SK-N-SH (cell line): ENCODE measurements at regions not wholly inside any gene's neighbourhood (a gene's known extent, or its start where the extent isn't known, plus 50 kb on each side); places are given as distances from the start of the nearest gene placed in this dataset.

ENCODE experiments used
- CTCF ChIA-PET: fragments of 300-600, 350-600 bp; formaldehyde crosslinking; extraction: SDS; loops from one replicate; lab custom pipeline; 2021; lab: Yijun Ruan, JAX
- POLR2A ChIA-PET: fragments of 350-600 bp; sonication (Branson Sonifier 250); formaldehyde crosslinking; extraction: SDS; loops from one replicate; lab custom pipeline; 2020; ENCODE audit warnings: antibody characterized with exemption, inconsistent platforms; lab: Yijun Ruan, JAX
- DNase-seq: peaks from one replicate; pipeline ENCODE4 v3.0.0; 2012
- H2AFZ ChIP-seq: fragments of 200-600 bp; sonication (generic); 2 replicates; pipeline ENCODE4 v1.8.1; 2016; ENCODE audit warnings: antibody characterized with exemption, mild to moderate bottlenecking, low read depth
- H3F3A ChIP-seq: fragments of 200-600 bp; sonication (generic); replicated peaks from 2 replicates; pipeline ENCODE3; 2016; ENCODE audit warnings: antibody characterized with exemption, mild to moderate bottlenecking; ENCODE audit not compliant: insufficient read depth
- H3K27ac ChIP-seq, 2 experiments: fragments of 200-500 bp in 1 of 2; fragments of 200-600 bp in 1 of 2; sonication (Bioruptor generic) in 1 of 2; sonication (generic), shearing (Covaris generic) in 1 of 2; 2 replicates each; pipeline versions ENCODE4 v1.5.1 to v1.6.1; 2014 to 2016; ENCODE audit warnings: low read depth in 2 of 2, inconsistent platforms in 1 of 2, low read length in 1 of 2, mild to moderate bottlenecking in 1 of 2, mixed read lengths in 1 of 2
- H3K27me3 ChIP-seq: fragments of 200-600 bp; sonication (generic), shearing (Covaris generic); 2 replicates; pipeline ENCODE4 v1.6.1; 2016; ENCODE audit warnings: mixed run types; ENCODE audit not compliant: insufficient read depth
- H3K36me3 ChIP-seq, 2 experiments: fragments of 200-500 bp in 1 of 2; fragments of 200-600 bp in 1 of 2; sonication (Bioruptor generic) in 1 of 2; sonication (generic) in 1 of 2; replicated peaks in 1 of 2; 2 replicates each; pipeline versions ENCODE3 to v1.5.1; 2014 to 2016; ENCODE audit warnings: low read length in 1 of 2, mild to moderate bottlenecking in 1 of 2; ENCODE audit not compliant: insufficient read depth in 2 of 2, control insufficient read depth in 1 of 2
- H3K4me1 ChIP-seq, 2 experiments: fragments of 200-500 bp in 1 of 2; fragments of 200-600 bp in 1 of 2; sonication (Bioruptor generic) in 1 of 2; sonication (generic), shearing (Covaris generic) in 1 of 2; 2 replicates each; pipeline versions ENCODE4 v1.5.1 to v1.6.1; 2014 to 2016; ENCODE audit warnings: low read depth in 1 of 2, low read length in 1 of 2, mixed run types in 1 of 2; ENCODE audit not compliant: insufficient read depth in 2 of 2, control insufficient read depth in 1 of 2
- H3K4me2 ChIP-seq: fragments of 200-600 bp; sonication (generic), shearing (Covaris generic); 2 replicates; pipeline ENCODE4 v1.6.1; 2017; ENCODE audit warnings: mixed run types
- H3K4me3 ChIP-seq, 2 experiments: fragments of 200-500 bp in 1 of 2; fragments of 200-600 bp in 1 of 2; sonication (Bioruptor generic) in 1 of 2; sonication (generic), shearing (Covaris generic) in 1 of 2; 2 replicates each; pipeline versions ENCODE4 v1.5.1 to v1.8.1; 2014 to 2016; ENCODE audit warnings: low read depth in 2 of 2, inconsistent platforms in 1 of 2, low read length in 1 of 2, mild to moderate bottlenecking in 1 of 2, mixed read lengths in 1 of 2, moderate library complexity in 1 of 2
- H3K79me2 ChIP-seq: fragments of 200-600 bp; sonication (generic); 2 replicates; pipeline ENCODE4 v1.8.1; 2017; ENCODE audit warnings: mild to moderate bottlenecking; ENCODE audit not compliant: insufficient read depth
- H3K9ac ChIP-seq: fragments of 200-600 bp; sonication (generic); 2 replicates; pipeline ENCODE4 v1.6.1; 2017; ENCODE audit warnings: mixed run types
- H3K9me2 ChIP-seq: fragments of 200-600 bp; sonication (generic); 2 replicates; pipeline ENCODE4 v1.6.1; 2017; ENCODE audit warnings: mixed run types
- H3K9me3 ChIP-seq: fragments of 200-600 bp; sonication (generic); 2 replicates; pipeline ENCODE4 v1.6.1; 2017; ENCODE audit warnings: mixed run types, mild to moderate bottlenecking, moderate library complexity
- H4K20me1 ChIP-seq: fragments of 200-600 bp; sonication (generic); 2 replicates; pipeline ENCODE4 v1.6.1; 2017; ENCODE audit warnings: mild to moderate bottlenecking, mixed run types; ENCODE audit not compliant: insufficient read depth
- FOSL2 ChIP-seq: IDR thresholded peaks from 2 replicates; pipeline ENCODE4 v1.4.0; 2012; ENCODE audit warnings: low read depth, mild to moderate bottlenecking, moderate library complexity, borderline replicate concordance
- JUND ChIP-seq: IDR thresholded peaks from 2 replicates; pipeline ENCODE4 v1.4.0; 2012
- NFIC ChIP-seq: IDR thresholded peaks from 2 replicates; pipeline ENCODE4 v1.4.0; 2012; ENCODE audit warnings: borderline replicate concordance
- NRF1 ChIP-seq: IDR thresholded peaks from 2 replicates; pipeline ENCODE4 v1.6.1; 2012; ENCODE audit warnings: low read depth, mild to moderate bottlenecking, low read length
- RXRA ChIP-seq: IDR thresholded peaks from 2 replicates; pipeline ENCODE4 v1.4.0; 2012; ENCODE audit warnings: low read depth, mild to moderate bottlenecking, borderline replicate concordance
- SMC3 ChIP-seq: IDR thresholded peaks from 2 replicates; pipeline ENCODE4 v1.6.1; 2012; ENCODE audit warnings: low read depth, low read length, improper control_type of control experiment
- TCF12 ChIP-seq: IDR thresholded peaks from 2 replicates; pipeline ENCODE4 v1.4.0; 2012
- TEAD4 ChIP-seq: IDR thresholded peaks from 2 replicates; pipeline ENCODE4 v1.4.0; 2012; ENCODE audit warnings: mild to moderate bottlenecking, borderline replicate concordance; ENCODE audit not compliant: insufficient read depth
- WGBS: methylation state at CpG from one replicate; pipeline ENCODE4 v1.1.6; 2017; ENCODE audit warnings: low lambda C conversion rate; 5-methylcytosine and 5-hydroxymethylcytosine counted together
- TF ChIP-seq, protein P1 (sequence below): IDR thresholded peaks from 2 replicates; pipeline ENCODE4 v1.4.0; 2012; ENCODE audit warnings: low read depth, borderline replicate concordance
- TF ChIP-seq, protein P2 (sequence below): fragments of 150-350 bp; IDR thresholded peaks from 2 replicates; pipeline ENCODE4 v1.6.1; 2017; ENCODE audit warnings: antibody characterized with exemption, low read length, low read depth, borderline replicate concordance
- TF ChIP-seq, protein P3 (sequence below): fragments of 150-350 bp; IDR thresholded peaks from 2 replicates; pipeline ENCODE4 v1.6.1; 2016; ENCODE audit warnings: mild to moderate bottlenecking, low read depth, low read length
- TF ChIP-seq, protein P4 (sequence below): IDR thresholded peaks from 2 replicates; pipeline ENCODE4; 2012

DNA sequence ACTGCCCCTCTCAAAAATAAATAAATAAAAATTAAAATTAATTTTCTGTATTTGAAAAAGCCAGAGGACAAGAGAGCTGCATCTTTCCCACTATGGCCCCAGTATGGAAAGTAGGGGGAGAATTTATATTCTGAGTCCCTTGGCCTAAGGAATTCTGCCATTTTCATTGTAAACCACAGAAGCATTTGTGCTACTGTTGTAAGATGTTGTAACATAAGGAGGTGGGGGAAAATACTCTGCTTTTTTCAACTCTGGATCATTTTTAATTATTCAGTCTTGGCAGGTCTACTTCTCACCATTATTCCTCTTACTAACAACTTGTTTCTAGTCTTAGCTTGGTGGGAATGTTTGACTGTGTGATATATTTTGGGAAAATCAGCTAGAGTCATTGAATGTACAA is 52.3 kb upstream of the APC start:
- Histone ChIP-seq H3K4me1 (peaks cover 0 to 9% of the 10 kb centered on the region in 2 experiments; a peak in 3 of 4 replicates), H3F3A (peaks cover 34% of the 10 kb centered on the region), H3K27ac (peak overlapping the region; percentile 39 to 85; a peak in 3 of 4 replicates), H3K9me2 (no peaks in the 10 kb centered on the region), H4K20me1 (no peaks in the 10 kb centered on the region), H3K27me3 (no peaks in the 10 kb centered on the region), H3K4me2 (peak overlapping the region; percentile 67; the same call in 1 of the 2 replicates), H3K9ac (peak overlapping the region; percentile 43), H3K4me3 (no peak overlapping the region), H3K36me3 (no peaks in the 10 kb centered on the region), H3K79me2 (no peaks in the 10 kb centered on the region), H3K9me3 (no peaks in the 10 kb centered on the region), H2AFZ (no peak overlapping the region; the same call in 1 of the 2 replicates)
- ChIA-PET POLR2A (no interaction called here), CTCF (interaction anchor here (0.8 to 1.4 kb wide), 5 partner anchors 10 to 265 kb away, joined by 3 to 6 read pairs (median 4); no protein-coding TSS in a partner anchor)
- TF ChIP-seq SMC3 (no peak), RXRA (no peak), JUND (no peak), FOSL2 (no peak), TCF12 (no peak), NFIC (no peak)
- TF ChIP-seq, protein P1, sequence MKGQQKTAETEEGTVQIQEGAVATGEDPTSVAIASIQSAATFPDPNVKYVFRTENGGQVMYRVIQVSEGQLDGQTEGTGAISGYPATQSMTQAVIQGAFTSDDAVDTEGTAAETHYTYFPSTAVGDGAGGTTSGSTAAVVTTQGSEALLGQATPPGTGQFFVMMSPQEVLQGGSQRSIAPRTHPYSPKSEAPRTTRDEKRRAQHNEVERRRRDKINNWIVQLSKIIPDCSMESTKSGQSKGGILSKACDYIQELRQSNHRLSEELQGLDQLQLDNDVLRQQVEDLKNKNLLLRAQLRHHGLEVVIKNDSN = no peak
- TF ChIP-seq, protein P2, sequence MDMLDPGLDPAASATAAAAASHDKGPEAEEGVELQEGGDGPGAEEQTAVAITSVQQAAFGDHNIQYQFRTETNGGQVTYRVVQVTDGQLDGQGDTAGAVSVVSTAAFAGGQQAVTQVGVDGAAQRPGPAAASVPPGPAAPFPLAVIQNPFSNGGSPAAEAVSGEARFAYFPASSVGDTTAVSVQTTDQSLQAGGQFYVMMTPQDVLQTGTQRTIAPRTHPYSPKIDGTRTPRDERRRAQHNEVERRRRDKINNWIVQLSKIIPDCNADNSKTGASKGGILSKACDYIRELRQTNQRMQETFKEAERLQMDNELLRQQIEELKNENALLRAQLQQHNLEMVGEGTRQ = no peak
- TF ChIP-seq, protein P3, sequence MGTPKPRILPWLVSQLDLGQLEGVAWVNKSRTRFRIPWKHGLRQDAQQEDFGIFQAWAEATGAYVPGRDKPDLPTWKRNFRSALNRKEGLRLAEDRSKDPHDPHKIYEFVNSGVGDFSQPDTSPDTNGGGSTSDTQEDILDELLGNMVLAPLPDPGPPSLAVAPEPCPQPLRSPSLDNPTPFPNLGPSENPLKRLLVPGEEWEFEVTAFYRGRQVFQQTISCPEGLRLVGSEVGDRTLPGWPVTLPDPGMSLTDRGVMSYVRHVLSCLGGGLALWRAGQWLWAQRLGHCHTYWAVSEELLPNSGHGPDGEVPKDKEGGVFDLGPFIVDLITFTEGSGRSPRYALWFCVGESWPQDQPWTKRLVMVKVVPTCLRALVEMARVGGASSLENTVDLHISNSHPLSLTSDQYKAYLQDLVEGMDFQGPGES = no peak
- TF ChIP-seq, protein P4, sequence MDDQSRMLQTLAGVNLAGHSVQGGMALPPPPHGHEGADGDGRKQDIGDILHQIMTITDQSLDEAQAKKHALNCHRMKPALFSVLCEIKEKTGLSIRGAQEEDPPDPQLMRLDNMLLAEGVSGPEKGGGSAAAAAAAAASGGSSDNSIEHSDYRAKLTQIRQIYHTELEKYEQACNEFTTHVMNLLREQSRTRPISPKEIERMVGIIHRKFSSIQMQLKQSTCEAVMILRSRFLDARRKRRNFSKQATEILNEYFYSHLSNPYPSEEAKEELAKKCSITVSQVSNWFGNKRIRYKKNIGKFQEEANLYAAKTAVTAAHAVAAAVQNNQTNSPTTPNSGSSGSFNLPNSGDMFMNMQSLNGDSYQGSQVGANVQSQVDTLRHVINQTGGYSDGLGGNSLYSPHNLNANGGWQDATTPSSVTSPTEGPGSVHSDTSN = no peak
- DNase-seq = no peak

DNA sequence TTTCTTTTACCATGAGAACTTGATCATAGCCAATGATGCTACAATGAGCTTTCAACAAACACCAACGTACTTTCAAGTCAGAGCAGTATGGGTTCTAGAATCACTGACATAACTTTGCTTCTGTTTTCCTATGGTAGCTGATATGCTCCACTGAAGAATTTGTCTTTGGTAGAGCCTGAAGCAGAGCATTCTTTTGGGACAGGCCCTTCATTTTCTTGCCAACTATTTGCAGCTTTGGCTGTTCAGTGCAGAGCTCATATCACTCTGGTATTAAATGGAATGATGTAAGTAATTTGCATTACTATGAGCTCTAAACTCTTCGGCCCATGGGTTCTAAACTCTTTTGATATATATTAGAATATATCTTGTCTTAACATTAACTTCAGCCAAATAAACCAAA is 51.8 kb upstream of the APC start:
- no peak for TF ChIP-seq TEAD4
- TF ChIP-seq NRF1 = no peak
- peak; percentile 19; the same call in 1 of the 2 replicates for TF ChIP-seq NFIC
- TF ChIP-seq, all 33 proteins: peak for 1
- CTCF ChIA-PET = interaction anchor here (0.8 to 1.4 kb wide), 4 partner anchors 10 to 266 kb away, joined by 3 to 6 read pairs (median 4); no protein-coding TSS in a partner anchor
- Histone ChIP-seq H3K9me3 (no peaks in the 10 kb centered on the region), H3K4me1 (peaks cover 0 to 9% of the 10 kb centered on the region in 2 experiments; a peak in 3 of 4 replicates), H3K4me3 (no peak overlapping the region), H3K36me3 (no peaks in the 10 kb centered on the region), H3K79me2 (no peaks in the 10 kb centered on the region), H3K9ac (no peak overlapping the region), H3K4me2 (no peak overlapping the region), H2AFZ (no peak overlapping the region), H3F3A (peaks cover 34% of the 10 kb centered on the region), H4K20me1 (no peaks in the 10 kb centered on the region), H3K9me2 (no peaks in the 10 kb centered on the region), H3K27ac (peak overlapping the region in 1 of 2 experiments; percentile 85; a peak in 2 of 4 replicates), H3K27me3 (no peaks in the 10 kb centered on the region)
- POLR2A ChIA-PET = no interaction called here
- DNase-seq = no peak
- 65% methylated on average over 2 of the region's 2 CpGs for WGBS
